ENCODE measurements at regions not wholly inside any gene's neighbourhood (a gene's known extent, or its start where the extent isn't known, plus 50 kb on each side); places are given as distances from the start of the nearest gene placed in this dataset.

GRCh38 chr4:130705023-130705422, 1609.1 kb downstream of the C4orf33 start:
- Histone ChIP-seq H3K4me1 (ENCODE audit: control insufficient read depth in 4 of 4, insufficient read depth in 4 of 4, low read length in 3 of 4) (no peaks in the 10 kb centered on the region), H3K9ac (ENCODE audit: low read depth in 1 of 2, low read length in 2 of 2) (no peak overlapping the region), H3K36me3 (ENCODE audit: control insufficient read depth in 4 of 4, insufficient read depth in 3 of 4, low read depth in 1 of 4, low read length in 3 of 4) (no peaks in the 10 kb centered on the region), H3K9me3 (ENCODE audit: control insufficient read depth in 4 of 4, low read length in 3 of 4) (no peaks in the 10 kb centered on the region), H3K27ac (ENCODE audit: low read depth in 1 of 2, low read length in 2 of 2) (no peak overlapping the region), H3K27me3 (ENCODE audit: control insufficient read depth in 4 of 4, insufficient read depth in 4 of 4, low read length in 3 of 4) (peaks cover 0 to 4% (median 0%) of the 10 kb centered on the region in 4 donors), H3K4me3 (ENCODE audit: low read depth in 1 of 3, low read length in 3 of 3) (no peak overlapping the region)
- no peak for TF ChIP-seq EGR1 (IDR thresholded peaks at IDR 0.05; ENCODE audit: low read depth in 2 of 2)
- TF ChIP-seq FOXA2 (IDR thresholded peaks at IDR 0.05) = no peak
- no peak for TF ChIP-seq RXRA (IDR thresholded peaks at IDR 0.05)
- no peak for TF ChIP-seq RAD21 (IDR thresholded peaks at IDR 0.05)
- TF ChIP-seq MAX (IDR thresholded peaks at IDR 0.05) = no peak
- TF ChIP-seq ZBTB33 (IDR thresholded peaks at IDR 0.05) = no peak
- TF ChIP-seq YY1 (IDR thresholded peaks at IDR 0.05) = no peak
- TF ChIP-seq HNF4G (IDR thresholded peaks at IDR 0.05) = no peak
- TF ChIP-seq TAF1 (conservative IDR thresholded peaks at IDR 0.05) = no peak
- no peak for TF ChIP-seq NR2F2 (IDR thresholded peaks at IDR 0.05)
- TF ChIP-seq JUND (IDR thresholded peaks at IDR 0.05) = no peak
- no peak for TF ChIP-seq SP1 (IDR thresholded peaks at IDR 0.05)
- no peak for TF ChIP-seq HNF4A (conservative IDR thresholded peaks at IDR 0.05)
- no peak for TF ChIP-seq REST (IDR thresholded peaks at IDR 0.05)
- TF ChIP-seq GABPA (IDR thresholded peaks at IDR 0.05 in 1 of 2, conservative IDR thresholded peaks at IDR 0.05 in 1 of 2) = no peak
- no peak for TF ChIP-seq FOXA1 (IDR thresholded peaks at IDR 0.05)
- no peak for DNase-seq (ENCODE audit: low spot score)

- TF ChIP-seq FOXA1 (IDR thresholded peaks at IDR 0.05) = no peak
- no peak for TF ChIP-seq HNF4G (IDR thresholded peaks at IDR 0.05)
- TF ChIP-seq EGR1 (IDR thresholded peaks at IDR 0.05; ENCODE audit: low read depth in 2 of 2) = no peak
- TF ChIP-seq YY1 (IDR thresholded peaks at IDR 0.05) = no peak
- TF ChIP-seq RXRA (IDR thresholded peaks at IDR 0.05) = no peak
- no peak for TF ChIP-seq GABPA (IDR thresholded peaks at IDR 0.05 in 1 of 2, conservative IDR thresholded peaks at IDR 0.05 in 1 of 2)
- TF ChIP-seq REST (IDR thresholded peaks at IDR 0.05) = no peak
- no peak for TF ChIP-seq SP1 (IDR thresholded peaks at IDR 0.05)
- no peak for TF ChIP-seq CTCF (IDR thresholded peaks at IDR 0.05; ENCODE audit: low read depth, low read length, missing input control)
- TF ChIP-seq JUND (IDR thresholded peaks at IDR 0.05) = no peak
- TF ChIP-seq NR2F2 (IDR thresholded peaks at IDR 0.05) = no peak
- TF ChIP-seq ATF3 (IDR thresholded peaks at IDR 0.05) = no peak
- TF ChIP-seq FOXA2 (IDR thresholded peaks at IDR 0.05) = no peak
Measured at GRCh38 chr4:130712038-130712437, 1616.1 kb downstream of the C4orf33 start.

More at GRCh38 chr4:130712038-130712437, 1616.1 kb downstream of the C4orf33 start:
- Histone ChIP-seq H3K4me3 (ENCODE audit: low read depth in 1 of 3, low read length in 3 of 3) (no peak overlapping the region), H3K9me3 (ENCODE audit: control insufficient read depth in 4 of 4, low read length in 3 of 4) (no peaks in the 10 kb centered on the region), H3K9ac (ENCODE audit: low read depth in 1 of 2, low read length in 2 of 2) (no peak overlapping the region), H3K27ac (ENCODE audit: low read depth in 1 of 2, low read length in 2 of 2) (no peak overlapping the region), H3K4me1 (ENCODE audit: control insufficient read depth in 4 of 4, insufficient read depth in 4 of 4, low read length in 3 of 4) (no peaks in the 10 kb centered on the region), H3K27me3 (ENCODE audit: control insufficient read depth in 4 of 4, insufficient read depth in 4 of 4, low read length in 3 of 4) (peaks cover 0 to 4% (median 0%) of the 10 kb centered on the region in 4 donors), H3K36me3 (ENCODE audit: control insufficient read depth in 4 of 4, insufficient read depth in 3 of 4, low read depth in 1 of 4, low read length in 3 of 4) (no peaks in the 10 kb centered on the region)
- DNase-seq (ENCODE audit: low spot score) = no peak
- WGBS = 1% methylated on average over 1 of the region's 1 CpG
